ENCODE measurements at regions not wholly inside any gene's neighbourhood (a gene's known extent, or its start where the extent isn't known, plus 50 kb on each side); places are given as distances from the start of the nearest gene placed in this dataset.

DNA sequence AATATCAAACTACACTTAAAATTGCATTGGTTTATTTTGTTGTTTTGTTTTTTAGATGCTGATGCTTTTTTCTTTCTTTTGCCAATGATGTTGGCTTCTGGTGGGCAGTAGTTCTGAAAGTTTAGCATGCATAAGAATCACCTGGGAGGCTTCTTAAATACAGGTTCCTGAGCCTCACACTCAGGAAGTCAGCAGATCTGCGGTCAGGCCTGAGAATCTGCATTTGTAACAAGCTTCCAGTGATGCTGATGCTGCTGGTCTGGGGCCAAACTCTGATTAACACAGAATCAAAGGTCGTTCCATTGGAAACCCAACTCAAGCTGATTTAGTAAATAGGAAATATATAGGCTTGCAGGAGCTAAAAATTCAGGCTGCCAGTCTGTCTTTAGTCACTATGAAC, 412.9 kb upstream of the SPTLC3 start:
- Histone ChIP-seq H3K27me3 (ENCODE audit: control insufficient read depth in 1 of 2, insufficient read depth in 2 of 2, low read length in 2 of 2) (no peaks in the 10 kb centered on the region), H3K9ac (ENCODE audit: low read length) (no peak overlapping the region), H3K4me3 (ENCODE audit: low read depth in 1 of 2, low read length in 2 of 2) (no peak overlapping the region), H3K4me1 (ENCODE audit: insufficient read depth, low read length) (peaks cover 13% of the 10 kb centered on the region), H3K9me3 (ENCODE audit: low read length) (no peaks in the 10 kb centered on the region), H3K36me3 (ENCODE audit: insufficient read depth, low read length) (no peaks in the 10 kb centered on the region), H3K27ac (ENCODE audit: low read depth, low read length) (no peak overlapping the region)

DNA sequence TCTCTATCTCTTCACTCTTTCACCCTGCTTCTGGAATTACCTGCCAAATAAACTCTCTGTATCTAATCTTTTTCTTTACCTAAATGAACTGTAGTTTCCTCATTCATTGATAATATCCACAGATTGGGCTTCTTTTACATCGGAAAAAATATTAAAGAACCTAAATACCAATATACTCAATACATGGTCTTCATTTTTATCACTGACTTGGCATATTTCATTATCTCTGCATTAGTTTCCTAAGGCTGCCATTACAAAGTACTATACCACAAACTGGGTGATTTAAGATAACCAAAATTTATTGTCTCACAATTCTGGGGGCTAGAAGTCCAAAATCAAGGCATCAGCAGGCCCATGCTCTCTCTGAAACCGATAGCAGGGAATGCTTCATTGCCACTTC, 411.9 kb upstream of the SPTLC3 start:
- Histone ChIP-seq H3K27ac (ENCODE audit: low read depth, low read length) (no peak overlapping the region), H3K27me3 (ENCODE audit: control insufficient read depth in 1 of 2, insufficient read depth in 2 of 2, low read length in 2 of 2) (no peaks in the 10 kb centered on the region), H3K9me3 (ENCODE audit: low read length) (no peaks in the 10 kb centered on the region), H3K9ac (ENCODE audit: low read length) (no peak overlapping the region), H3K36me3 (ENCODE audit: insufficient read depth, low read length) (no peaks in the 10 kb centered on the region), H3K4me1 (ENCODE audit: insufficient read depth, low read length) (peaks cover 13% of the 10 kb centered on the region), H3K4me3 (ENCODE audit: low read depth in 1 of 2, low read length in 2 of 2) (no peak overlapping the region)

DNA sequence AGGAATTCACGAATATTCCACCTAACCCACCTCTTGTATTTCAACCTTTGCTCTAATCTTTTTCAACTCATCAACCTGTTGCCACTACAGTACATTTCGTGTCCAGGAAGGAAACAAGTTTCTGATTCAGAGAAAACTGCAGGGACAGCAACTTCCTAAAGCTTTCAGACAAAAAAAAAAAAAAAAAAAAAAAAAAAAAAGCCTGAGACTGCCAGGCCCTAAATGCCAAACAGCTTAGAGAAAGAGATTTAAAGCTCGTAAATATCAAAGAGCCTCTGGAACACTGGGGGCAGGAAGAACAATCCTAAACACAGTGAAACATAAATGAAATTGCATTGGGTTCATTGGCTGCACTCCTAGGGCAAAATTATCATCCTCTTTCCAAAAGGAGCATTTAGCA, 411.2 kb upstream of the SPTLC3 start:
- Histone ChIP-seq H3K9ac (ENCODE audit: low read length) (no peak overlapping the region), H3K27ac (ENCODE audit: low read depth, low read length) (no peak overlapping the region), H3K36me3 (ENCODE audit: insufficient read depth, low read length) (no peaks in the 10 kb centered on the region), H3K9me3 (ENCODE audit: low read length) (no peaks in the 10 kb centered on the region), H3K4me3 (ENCODE audit: low read depth in 1 of 2, low read length in 2 of 2) (no peak overlapping the region), H3K4me1 (ENCODE audit: insufficient read depth, low read length) (peaks cover 13% of the 10 kb centered on the region), H3K27me3 (ENCODE audit: control insufficient read depth in 1 of 2, insufficient read depth in 2 of 2, low read length in 2 of 2) (no peaks in the 10 kb centered on the region)

DNA sequence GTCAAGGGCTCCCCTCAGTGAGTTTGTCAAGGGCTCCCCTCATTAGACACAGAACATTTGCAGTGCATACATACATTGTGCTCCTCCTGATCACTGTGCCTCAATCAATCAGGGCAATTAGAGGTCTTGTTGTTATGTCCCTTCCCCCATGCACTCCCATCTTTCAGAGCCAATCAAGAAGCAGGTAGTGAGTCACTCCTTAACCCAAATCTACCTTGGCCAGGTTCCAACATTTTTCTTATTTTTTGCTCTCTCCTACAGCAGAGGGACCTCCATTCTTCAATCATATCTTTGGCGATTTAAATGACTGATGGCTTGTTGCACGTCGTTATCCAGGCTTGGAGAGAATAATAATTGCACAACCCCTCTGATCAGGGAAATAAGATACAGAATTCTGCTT, 409.9 kb upstream of the SPTLC3 start:
- Histone ChIP-seq H3K27me3 (ENCODE audit: control insufficient read depth in 1 of 2, insufficient read depth in 2 of 2, low read length in 2 of 2) (no peaks in the 10 kb centered on the region), H3K9ac (ENCODE audit: low read length) (no peak overlapping the region), H3K27ac (ENCODE audit: low read depth, low read length) (no peak overlapping the region), H3K4me3 (ENCODE audit: low read depth in 1 of 2, low read length in 2 of 2) (no peak overlapping the region), H3K9me3 (ENCODE audit: low read length) (no peaks in the 10 kb centered on the region), H3K4me1 (ENCODE audit: insufficient read depth, low read length) (peaks cover 13% of the 10 kb centered on the region), H3K36me3 (ENCODE audit: insufficient read depth, low read length) (no peaks in the 10 kb centered on the region)

DNA sequence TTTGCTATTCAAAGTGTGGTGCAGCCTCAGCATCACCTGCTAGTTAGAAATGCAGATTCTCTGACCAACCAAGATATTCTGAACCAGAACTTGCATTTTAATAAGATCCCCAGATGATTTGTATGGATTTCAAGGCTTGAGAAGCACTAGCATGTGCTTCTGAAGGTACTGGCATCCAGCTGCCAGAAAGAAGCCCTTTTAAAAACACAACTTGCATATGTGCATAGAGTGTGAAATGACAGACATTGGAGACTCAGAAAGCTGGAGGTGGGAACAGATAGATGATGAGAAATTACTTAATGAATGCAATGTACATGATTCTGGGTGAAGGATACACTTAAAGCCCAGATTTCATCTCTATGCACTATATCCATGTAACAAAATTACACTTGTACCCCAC, 409.3 kb upstream of the SPTLC3 start:
- Histone ChIP-seq H3K4me3 (ENCODE audit: low read depth in 1 of 2, low read length in 2 of 2) (no peak overlapping the region), H3K4me1 (ENCODE audit: insufficient read depth, low read length) (peaks cover 13% of the 10 kb centered on the region), H3K9me3 (ENCODE audit: low read length) (no peaks in the 10 kb centered on the region), H3K36me3 (ENCODE audit: insufficient read depth, low read length) (no peaks in the 10 kb centered on the region), H3K27me3 (ENCODE audit: control insufficient read depth in 1 of 2, insufficient read depth in 2 of 2, low read length in 2 of 2) (no peaks in the 10 kb centered on the region), H3K9ac (ENCODE audit: low read length) (no peak overlapping the region), H3K27ac (ENCODE audit: low read depth, low read length) (no peak overlapping the region)

DNA sequence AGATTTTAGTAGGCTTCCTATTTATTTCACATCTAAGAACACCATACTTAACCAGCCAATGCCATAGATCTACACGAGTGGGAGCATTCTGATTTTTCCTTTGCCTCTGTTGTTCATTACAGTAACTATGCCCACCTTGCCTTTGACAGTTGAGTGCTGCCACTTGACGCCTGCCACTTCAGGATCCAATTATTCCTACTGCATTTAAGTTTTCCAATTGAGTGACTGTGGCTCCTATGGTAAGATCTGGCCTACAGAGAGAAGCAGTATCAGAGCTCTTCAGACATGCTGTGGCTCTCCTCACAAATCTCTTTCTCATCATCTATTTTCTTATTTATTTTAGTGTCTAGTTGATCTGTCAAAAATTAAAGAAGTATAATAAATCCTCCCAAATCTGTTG, 403.0 kb upstream of the SPTLC3 start:
- Histone ChIP-seq H3K27ac (ENCODE audit: low read depth, low read length) (no peak overlapping the region), H3K27me3 (ENCODE audit: control insufficient read depth in 1 of 2, insufficient read depth in 2 of 2, low read length in 2 of 2) (no peaks in the 10 kb centered on the region), H3K4me3 (ENCODE audit: low read depth in 1 of 2, low read length in 2 of 2) (no peak overlapping the region), H3K36me3 (ENCODE audit: insufficient read depth, low read length) (no peaks in the 10 kb centered on the region), H3K9me3 (ENCODE audit: low read length) (no peaks in the 10 kb centered on the region), H3K9ac (ENCODE audit: low read length) (no peak overlapping the region), H3K4me1 (ENCODE audit: insufficient read depth, low read length) (no peaks in the 10 kb centered on the region)

DNA sequence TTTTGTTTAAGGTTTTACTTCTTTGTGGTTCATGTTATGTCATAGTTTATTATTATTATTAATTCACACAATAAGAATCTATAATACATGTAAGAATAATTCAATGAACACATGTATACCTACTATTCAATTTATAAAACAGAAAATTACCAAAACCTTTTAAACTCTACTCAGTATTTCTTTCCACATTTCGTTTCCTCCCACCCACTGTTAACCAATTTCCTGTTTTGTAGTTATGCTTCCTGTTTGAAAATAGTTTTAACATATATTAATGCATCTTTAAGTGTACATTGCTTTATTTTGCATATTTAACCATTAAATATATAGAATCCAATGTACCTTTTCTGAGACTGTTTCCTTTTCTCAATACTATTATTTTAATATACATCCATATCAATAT, 397.9 kb upstream of the SPTLC3 start:
- H3K9ac ChIP-seq (ENCODE audit: low read length) = no peak overlapping the region
- H3K4me1 ChIP-seq (ENCODE audit: insufficient read depth, low read length) = no peaks in the 10 kb centered on the region
- no peak overlapping the region for H3K4me3 ChIP-seq (ENCODE audit: low read depth in 1 of 2, low read length in 2 of 2)
- H3K36me3 ChIP-seq (ENCODE audit: insufficient read depth, low read length) = no peaks in the 10 kb centered on the region
- H3K27ac ChIP-seq (ENCODE audit: low read depth, low read length) = no peak overlapping the region
- H3K27me3 ChIP-seq (ENCODE audit: control insufficient read depth in 1 of 2, insufficient read depth in 2 of 2, low read length in 2 of 2) = no peaks in the 10 kb centered on the region
- no peaks in the 10 kb centered on the region for H3K9me3 ChIP-seq (ENCODE audit: low read length)

DNA sequence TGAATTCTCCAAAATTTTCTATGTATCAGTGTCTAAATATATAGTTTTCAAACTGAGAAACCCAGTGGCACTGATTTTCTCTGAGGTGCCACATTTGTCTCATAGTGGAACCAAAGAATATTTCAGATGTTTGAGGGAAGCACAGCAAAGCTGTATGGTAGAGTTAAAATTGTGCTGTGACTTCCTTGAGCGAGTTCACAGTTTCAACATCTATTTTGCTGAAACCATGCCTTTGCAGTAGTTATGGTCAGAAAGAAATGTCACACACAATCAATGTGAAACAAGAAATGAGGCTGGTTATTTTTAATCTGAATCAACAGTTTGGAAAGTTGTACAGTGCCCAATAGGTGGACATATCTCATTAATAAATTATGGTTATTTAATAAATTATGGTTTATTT, 394.0 kb upstream of the SPTLC3 start:
- Histone ChIP-seq H3K9me3 (ENCODE audit: low read length) (no peaks in the 10 kb centered on the region), H3K4me3 (ENCODE audit: low read depth in 1 of 2, low read length in 2 of 2) (no peak overlapping the region), H3K4me1 (ENCODE audit: insufficient read depth, low read length) (no peaks in the 10 kb centered on the region), H3K27me3 (ENCODE audit: control insufficient read depth in 1 of 2, insufficient read depth in 2 of 2, low read length in 2 of 2) (no peaks in the 10 kb centered on the region), H3K9ac (ENCODE audit: low read length) (no peak overlapping the region), H3K27ac (ENCODE audit: low read depth, low read length) (no peak overlapping the region), H3K36me3 (ENCODE audit: insufficient read depth, low read length) (no peaks in the 10 kb centered on the region)

DNA sequence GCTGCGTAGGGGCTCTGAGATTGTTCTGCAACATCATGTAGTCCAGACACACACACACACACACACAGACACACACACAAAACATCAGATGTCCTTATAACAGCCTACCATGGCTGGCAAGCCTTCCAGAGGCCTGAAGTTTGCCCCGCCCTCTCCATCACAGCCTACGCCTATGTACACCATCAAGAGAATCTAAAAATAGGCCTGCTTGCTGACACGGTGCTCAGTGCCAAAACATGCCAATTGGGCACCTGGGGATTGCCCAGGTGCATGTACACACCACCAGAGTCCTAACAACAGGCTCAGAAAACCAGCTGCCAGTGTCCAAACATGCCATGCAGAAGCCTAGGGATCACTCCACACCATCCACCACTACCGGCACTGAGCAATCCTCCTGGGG, 391.7 kb upstream of the SPTLC3 start:
- Histone ChIP-seq H3K9ac (ENCODE audit: low read length) (no peak overlapping the region), H3K4me3 (ENCODE audit: low read depth in 1 of 2, low read length in 2 of 2) (no peak overlapping the region), H3K4me1 (ENCODE audit: insufficient read depth, low read length) (no peaks in the 10 kb centered on the region), H3K9me3 (ENCODE audit: low read length) (no peaks in the 10 kb centered on the region), H3K36me3 (ENCODE audit: insufficient read depth, low read length) (no peaks in the 10 kb centered on the region), H3K27me3 (ENCODE audit: control insufficient read depth in 1 of 2, insufficient read depth in 2 of 2, low read length in 2 of 2) (no peaks in the 10 kb centered on the region), H3K27ac (ENCODE audit: low read depth, low read length) (no peak overlapping the region)

DNA sequence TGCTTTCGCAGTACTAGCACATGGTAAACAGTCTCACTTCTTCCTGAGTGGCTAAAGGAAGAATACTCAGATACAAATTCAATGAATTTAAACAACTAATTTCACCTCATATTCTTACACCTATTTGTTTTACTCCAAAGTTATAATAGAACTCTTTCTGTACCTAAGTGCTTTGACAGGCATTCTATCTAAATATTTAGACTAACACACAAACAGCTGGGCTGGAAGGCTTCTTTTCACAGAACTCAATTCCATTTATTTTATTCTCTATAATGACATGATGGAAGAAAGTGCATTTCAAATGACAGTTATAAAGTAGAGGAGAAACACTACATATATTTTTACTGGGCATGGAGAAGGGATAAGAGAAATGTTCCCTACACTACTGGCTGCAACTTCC, 384.9 kb upstream of the SPTLC3 start:
- H3K27me3 ChIP-seq (ENCODE audit: control insufficient read depth in 1 of 2, insufficient read depth in 2 of 2, low read length in 2 of 2) = no peaks in the 10 kb centered on the region
- H3K9me3 ChIP-seq (ENCODE audit: low read length) = no peaks in the 10 kb centered on the region
- H3K27ac ChIP-seq (ENCODE audit: low read depth, low read length) = no peak overlapping the region
- H3K4me1 ChIP-seq (ENCODE audit: insufficient read depth, low read length) = no peaks in the 10 kb centered on the region
- H3K36me3 ChIP-seq (ENCODE audit: insufficient read depth, low read length) = no peaks in the 10 kb centered on the region
- no peak overlapping the region for H3K9ac ChIP-seq (ENCODE audit: low read length)
- H3K4me3 ChIP-seq (ENCODE audit: low read depth in 1 of 2, low read length in 2 of 2) = no peak overlapping the region

DNA sequence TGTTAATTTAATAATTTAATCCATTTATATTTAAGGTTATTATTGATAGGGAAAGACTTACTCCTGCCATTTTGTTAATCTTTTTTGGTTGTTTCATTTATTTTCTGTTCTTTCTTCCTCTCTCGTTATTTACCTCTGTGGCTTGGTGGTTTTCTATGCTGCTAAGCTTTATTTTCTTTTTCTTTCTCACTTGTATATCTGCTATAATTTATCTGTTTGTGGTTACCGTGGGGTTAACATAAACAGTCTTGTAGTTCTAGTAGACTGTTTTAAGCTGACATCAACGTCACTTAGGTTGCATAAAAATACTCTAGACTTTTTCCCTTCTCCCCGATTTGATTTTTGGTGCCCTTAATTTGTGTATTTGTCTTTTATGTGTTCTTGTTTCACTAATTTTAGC, 381.3 kb upstream of the SPTLC3 start:
- no peak overlapping the region for H3K27ac ChIP-seq (ENCODE audit: low read depth, low read length)
- H3K9me3 ChIP-seq (ENCODE audit: low read length) = no peaks in the 10 kb centered on the region
- no peaks in the 10 kb centered on the region for H3K4me1 ChIP-seq (ENCODE audit: insufficient read depth, low read length)
- no peak overlapping the region for H3K9ac ChIP-seq (ENCODE audit: low read length)
- H3K36me3 ChIP-seq (ENCODE audit: insufficient read depth, low read length) = no peaks in the 10 kb centered on the region
- no peaks in the 10 kb centered on the region for H3K27me3 ChIP-seq (ENCODE audit: control insufficient read depth in 1 of 2, insufficient read depth in 2 of 2, low read length in 2 of 2)
- no peak overlapping the region for H3K4me3 ChIP-seq (ENCODE audit: low read depth in 1 of 2, low read length in 2 of 2)

DNA sequence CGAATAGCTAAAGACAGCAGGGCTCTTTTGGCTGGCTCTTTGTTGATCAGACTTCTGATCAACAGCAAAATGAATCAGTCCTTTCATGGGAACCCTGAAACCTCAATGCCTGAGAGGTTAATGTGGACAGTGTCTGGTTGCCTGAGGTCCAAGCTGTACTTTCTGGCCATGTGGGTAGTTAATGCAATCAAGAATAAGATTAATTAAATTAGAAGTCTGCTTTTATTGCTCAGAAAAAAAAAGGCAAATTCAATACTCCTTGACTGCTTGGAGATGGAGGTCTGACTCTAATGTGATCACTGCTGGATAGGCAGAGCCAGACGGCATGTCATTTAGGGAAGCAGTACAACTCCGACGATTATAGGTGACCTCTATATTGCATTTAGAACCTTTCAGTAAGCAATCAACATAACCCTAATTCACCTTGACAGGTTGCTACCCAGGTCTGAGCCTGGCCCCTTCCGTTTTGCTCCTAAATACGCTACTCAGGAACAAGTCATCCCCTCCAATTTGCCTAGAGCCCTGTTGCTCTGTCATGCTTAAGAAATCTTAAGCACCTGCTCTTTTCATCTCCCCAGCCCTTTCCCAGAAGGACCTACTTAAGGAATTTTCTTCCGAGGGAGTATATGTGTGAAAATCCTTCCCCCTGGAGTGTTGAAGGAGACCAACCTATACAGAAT, 370.0 kb upstream of the SPTLC3 start:
- Histone ChIP-seq H3K27me3 (ENCODE audit: control insufficient read depth in 1 of 2, insufficient read depth in 2 of 2, low read length in 2 of 2) (no peaks in the 10 kb centered on the region), H3K9me3 (ENCODE audit: low read length) (no peaks in the 10 kb centered on the region), H3K4me1 (ENCODE audit: insufficient read depth, low read length) (no peaks in the 10 kb centered on the region), H3K36me3 (ENCODE audit: insufficient read depth, low read length) (no peaks in the 10 kb centered on the region), H3K9ac (ENCODE audit: low read length) (no peak overlapping the region), H3K27ac (ENCODE audit: low read depth, low read length) (no peak overlapping the region), H3K4me3 (ENCODE audit: low read depth in 1 of 2, low read length in 2 of 2) (no peak overlapping the region)

Measured in muscle layer of colon (tissue), 2 donors.